Ishikawa (cell line): ENCODE measurements at regions not wholly inside any gene's neighbourhood (a gene's known extent, or its start where the extent isn't known, plus 50 kb on each side); places are given as distances from the start of the nearest gene placed in this dataset.

Experiments used
- EP300 ChIP-seq: IDR thresholded peaks from 2 replicates; pipeline ENCODE4 v1.6.1; 2012; ENCODE audit warnings: borderline replicate concordance
- RAD21 ChIP-seq: IDR thresholded peaks from 2 replicates; pipeline ENCODE4 v1.6.1; 2012; ENCODE audit warnings: low read depth

DNA sequence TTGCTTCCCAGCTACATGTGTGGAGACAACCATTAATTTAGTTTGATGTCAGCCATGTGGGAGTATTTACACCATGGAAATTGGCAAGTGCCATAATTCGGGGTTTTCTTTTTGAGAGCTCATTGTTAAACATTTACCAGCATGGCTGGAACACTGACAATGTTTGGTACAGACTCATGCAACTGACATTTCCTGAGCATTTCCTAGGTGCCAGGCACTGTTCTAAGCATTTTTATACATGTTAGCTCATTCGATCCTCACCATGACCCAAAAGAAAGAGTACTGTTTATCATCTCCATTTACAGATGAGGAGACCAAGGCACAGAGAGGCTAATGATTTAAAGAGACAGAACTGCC lies 86.9 kb downstream of the FOXL1 start:
- TF ChIP-seq RAD21 (no peak), EP300 (no peak)
